Heart left ventricle (tissue), 16 donors: ENCODE measurements at regions not wholly inside any gene's neighbourhood (a gene's known extent, or its start where the extent isn't known, plus 50 kb on each side); places are given as distances from the start of the nearest gene placed in this dataset.

ENCODE experiments used
- ATAC-seq, 4 donors: fragments of 200-7000 bp; cut with Tn5 transposase; one replicate each; pipeline ENCODE4 v1.9.1; 2020 to 2022; ENCODE audit warnings: moderate library complexity in 4 of 4, mild to moderate bottlenecking in 3 of 4, moderate number of reproducible peaks in 1 of 4
- DNase-seq, 5 donors: peaks; one replicate each; pipeline ENCODE4 v3.0.0-alpha.2; 2020
- H3K27ac ChIP-seq, 12 donors: fragments of 200-600 bp; sonication (generic) in 4 of 12; one replicate each; pipeline versions ENCODE4 v1.5.0 to v1.8.0; 2016 to 2022; ENCODE audit warnings: mild to moderate bottlenecking in 2 of 12
- H3K27me3 ChIP-seq, 9 donors: fragments of 200-600 bp; sonication (generic) in 2 of 9; one replicate each; pipeline versions ENCODE4 v1.5.1 to v1.8.0; 2016 to 2022; ENCODE audit warnings: mild to moderate bottlenecking in 3 of 9
- H3K36me3 ChIP-seq, 9 donors: fragments of 200-600 bp; sonication (generic) in 2 of 9; one replicate each; pipeline versions ENCODE4 v1.5.0 to v1.8.0; 2018 to 2022; ENCODE audit warnings: mild to moderate bottlenecking in 2 of 9
- H3K4me1 ChIP-seq, 12 donors: fragments of 200-600 bp; sonication (generic) in 4 of 12; one replicate each; pipeline versions ENCODE4 v1.5.0 to v1.8.0; 2016 to 2022; ENCODE audit warnings: mild to moderate bottlenecking in 3 of 12
- H3K4me3 ChIP-seq, 12 donors: fragments of 200-600 bp; sonication (generic) in 4 of 12; one replicate each; pipeline versions ENCODE4 v1.5.0 to v1.8.0; 2017 to 2022; ENCODE audit warnings: mild to moderate bottlenecking in 9 of 12, moderate library complexity in 4 of 12
- H3K9me3 ChIP-seq, 12 donors: fragments of 200-600 bp; sonication (generic) in 4 of 12; one replicate each; pipeline versions ENCODE4 v1.5.0 to v1.8.0; 2016 to 2022; ENCODE audit warnings: mild to moderate bottlenecking in 1 of 12
- POLR2A ChIP-seq, 2 donors: fragments of 450-650 bp; IDR thresholded peaks; one replicate each; pipeline ENCODE4 v1.6.1; 2017; ENCODE audit warnings: antibody characterized with exemption in 2 of 2, mild to moderate bottlenecking in 2 of 2, moderate library complexity in 2 of 2
- WGBS, 4 donors: extraction: QIAGEN DNeasy Blood & Tissue Kit in 2 of 4; methylation state at CpG; one replicate each; pipeline versions ENCODE4 v1.1.5 to v1.1.7; 2013 to 2018; 5-methylcytosine and 5-hydroxymethylcytosine counted together
- intact Hi-C, 10 donors: fragments of 100-400 bp; cut with DNase I; formaldehyde crosslinking; loops; one replicate each; pipeline versions ENCODE4 v1.11.1 to v1.14.2; 2022
- TF ChIP-seq, protein P1 (sequence below), 12 donors: fragments of 200-600 bp; sonication (generic) in 4 of 12; IDR thresholded peaks; one replicate each; pipeline versions ENCODE4 v1.5.0 to v1.8.0; 2018 to 2022; ENCODE audit warnings: antibody characterized with exemption in 12 of 12, mild to moderate bottlenecking in 5 of 12
- donor health status: ischemic (EF 13 %, LVEDD 7.1; RV severe dilation, severe dysfunction).
- donor health status: healthy with polysubstance abuse.
- donor health status: DM: no; HTN: yes; CAD: no.
- donor health status: DM: no; HTN: no; CAD: no.
- donor health status: ischemic (EF 25% LVEDD 6.9; RV normal size, moderate dysfunction).
- donor health status: ischemic (EF 25% LVEDD 5.7; RV mildly dilated, moderate dysfunction).
- donor health status: healthy.
- donor health status: DM: yes; HTN: yes; CAD: no.
- donor health status: ischemic (EF 35%, LVEDD 5.7; RV mildly dilated, moderate dysfunction).
- donor health status: nonischemic (EF 11% LVEDD 7.7; RV severe dilation, severe dysfunction).
- donor health status: DM: yes; HTN: yes; CAD: no.
- donor health status: PGD.
- donor health status: ischemic (EF 29% LVEDD 5.4; RV normal size, mild dysfunction).
- donor health status: nonischemic (EF 23%, LVEDD 6.1; RV moderate dilation, normal function).

DNA sequence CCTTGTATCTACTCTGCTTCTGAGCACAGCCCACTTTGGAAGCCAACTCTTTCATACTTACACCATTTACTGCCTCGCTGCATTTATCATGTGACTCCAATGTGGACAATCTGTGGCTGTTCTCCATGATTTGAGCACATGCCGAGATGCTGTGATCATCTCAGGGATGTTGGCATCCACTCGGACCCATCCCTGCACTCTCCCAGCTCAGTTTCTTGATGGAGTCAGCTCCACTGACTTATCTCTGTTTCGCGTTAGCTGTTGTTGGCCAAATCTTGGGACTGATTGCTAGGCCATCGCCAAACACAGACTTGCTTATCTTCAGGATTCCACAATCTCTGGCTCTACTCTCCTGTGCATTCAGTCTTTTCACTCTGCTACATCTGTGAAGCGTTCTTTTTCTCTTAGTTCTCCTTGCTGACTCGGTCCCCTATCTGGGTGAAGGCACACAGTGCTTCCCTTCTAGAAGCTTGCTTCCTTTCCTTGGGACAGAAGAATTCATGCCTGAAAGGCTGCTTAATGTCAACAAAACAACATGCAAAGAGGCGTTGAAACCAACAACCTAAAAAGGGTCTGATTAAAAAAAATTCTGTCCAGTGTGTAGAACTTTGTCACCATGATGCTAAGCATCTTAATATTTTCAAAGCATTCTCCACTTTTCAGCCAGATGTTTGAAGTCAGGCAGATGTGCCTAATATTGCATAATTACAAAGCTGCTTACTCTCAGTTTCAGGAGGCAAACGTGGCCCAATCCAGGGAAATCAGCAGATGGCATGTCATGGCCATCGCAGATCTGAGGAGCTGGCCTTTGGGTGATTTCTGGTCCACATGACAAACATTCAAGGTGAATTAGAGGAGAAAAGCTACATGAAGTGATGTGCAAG lies 120.7 kb downstream of the NGF start:
- ATAC-seq (peak in 3 of 4 donors; percentile 25 to 61 (median 35)), DNase-seq (peak in 1 of 5 donors; percentile 52)
- 45 to 57% (median 53%) methylated on average over 11 of the region's 11 CpGs for WGBS, 4 donors
- Histone ChIP-seq H3K27ac (peak overlapping the region in 11 of 12 donors; percentile 5 to 60 (median 47)), H3K36me3 (no peaks in the 10 kb centered on the region), H3K4me3 (no peak overlapping the region), H3K27me3 (no peaks in the 10 kb centered on the region), H3K4me1 (peaks cover 0 to 38% (median 9%) of the 10 kb centered on the region in 12 donors), H3K9me3 (no peaks in the 10 kb centered on the region)
- intact Hi-C loops = no loop called here
- TF ChIP-seq, protein P1, sequence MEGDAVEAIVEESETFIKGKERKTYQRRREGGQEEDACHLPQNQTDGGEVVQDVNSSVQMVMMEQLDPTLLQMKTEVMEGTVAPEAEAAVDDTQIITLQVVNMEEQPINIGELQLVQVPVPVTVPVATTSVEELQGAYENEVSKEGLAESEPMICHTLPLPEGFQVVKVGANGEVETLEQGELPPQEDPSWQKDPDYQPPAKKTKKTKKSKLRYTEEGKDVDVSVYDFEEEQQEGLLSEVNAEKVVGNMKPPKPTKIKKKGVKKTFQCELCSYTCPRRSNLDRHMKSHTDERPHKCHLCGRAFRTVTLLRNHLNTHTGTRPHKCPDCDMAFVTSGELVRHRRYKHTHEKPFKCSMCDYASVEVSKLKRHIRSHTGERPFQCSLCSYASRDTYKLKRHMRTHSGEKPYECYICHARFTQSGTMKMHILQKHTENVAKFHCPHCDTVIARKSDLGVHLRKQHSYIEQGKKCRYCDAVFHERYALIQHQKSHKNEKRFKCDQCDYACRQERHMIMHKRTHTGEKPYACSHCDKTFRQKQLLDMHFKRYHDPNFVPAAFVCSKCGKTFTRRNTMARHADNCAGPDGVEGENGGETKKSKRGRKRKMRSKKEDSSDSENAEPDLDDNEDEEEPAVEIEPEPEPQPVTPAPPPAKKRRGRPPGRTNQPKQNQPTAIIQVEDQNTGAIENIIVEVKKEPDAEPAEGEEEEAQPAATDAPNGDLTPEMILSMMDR (IDR thresholded peaks at IDR 0.05) = no peak
- no peak for TF ChIP-seq POLR2A (IDR thresholded peaks at IDR 0.05)

DNA sequence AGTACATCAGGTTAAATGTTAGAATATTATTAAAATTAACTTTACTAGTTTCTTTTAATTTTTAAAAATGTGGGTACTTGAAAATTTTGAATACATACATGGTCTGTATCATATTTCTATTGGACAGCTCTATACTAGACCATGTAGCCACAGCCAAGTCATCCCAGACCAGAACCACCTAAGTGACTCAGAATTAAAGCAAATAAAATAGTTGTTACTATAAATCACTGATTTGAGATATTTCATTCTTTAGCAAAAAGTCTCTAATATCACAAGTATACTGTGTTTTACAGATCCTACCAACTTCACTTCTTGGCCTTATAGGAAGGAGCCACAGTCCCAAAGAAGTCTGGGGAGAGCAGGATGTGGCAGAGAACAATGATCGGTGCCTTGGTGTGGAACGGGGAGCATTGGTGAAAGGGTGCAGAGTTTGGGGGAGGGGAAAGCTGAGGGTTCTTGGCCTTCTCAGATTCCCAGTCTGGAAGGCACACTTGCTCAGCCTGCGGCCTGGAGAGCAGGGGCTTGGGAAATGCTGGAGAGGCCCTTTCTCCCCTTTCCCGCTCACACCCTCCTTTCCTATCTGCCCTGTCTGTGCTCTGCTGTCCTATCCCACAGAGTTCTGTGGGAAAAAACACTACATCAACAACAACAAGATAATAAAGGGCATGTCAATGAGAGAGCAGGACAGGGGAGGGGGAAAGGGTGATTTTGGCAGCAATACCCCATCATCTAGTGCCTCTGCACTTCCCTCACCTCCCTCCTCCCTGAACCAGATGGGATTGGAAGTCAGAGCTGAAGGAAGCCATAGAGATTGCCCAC lies 122.1 kb downstream of the NGF start:
- H3K9me3 ChIP-seq = no peaks in the 10 kb centered on the region
- DNase-seq (no peak), ATAC-seq (peak; percentile 13 to 55 (median 42))
- intact Hi-C loops = no loop called here
- no peaks in the 10 kb centered on the region for H3K36me3 ChIP-seq
- no peaks in the 10 kb centered on the region for H3K27me3 ChIP-seq
- TF ChIP-seq, protein P1 (IDR thresholded peaks at IDR 0.05) = no peak
- TF ChIP-seq POLR2A (IDR thresholded peaks at IDR 0.05) = no peak
- peaks cover 0 to 43% (median 9%) of the 10 kb centered on the region in 12 donors for H3K4me1 ChIP-seq
- H3K27ac ChIP-seq = peak overlapping the region in 9 of 12 donors; percentile 6 to 61 (median 46)
- H3K4me3 ChIP-seq = no peak overlapping the region
- WGBS, 4 donors = 62 to 69% (median 65%) methylated on average over 4 of the region's 4 CpGs

- intact Hi-C loops = no loop called here
- ATAC-seq = no peak
- no peaks in the 10 kb centered on the region for H3K27me3 ChIP-seq
- no peaks in the 10 kb centered on the region for H3K9me3 ChIP-seq
- peak overlapping the region in 2 of 12 donors; percentile 12 to 60 for H3K27ac ChIP-seq
- no peaks in the 10 kb centered on the region for H3K36me3 ChIP-seq
- TF ChIP-seq POLR2A (IDR thresholded peaks at IDR 0.05) = no peak
- TF ChIP-seq, protein P1 (IDR thresholded peaks at IDR 0.05) = no peak
- WGBS, 4 donors = 87 to 93% (median 92%) methylated on average over 3 of the region's 3 CpGs
- H3K4me1 ChIP-seq = peaks cover 0 to 44% (median 11%) of the 10 kb centered on the region in 12 donors
- no peak overlapping the region for H3K4me3 ChIP-seq
- DNase-seq = no peak
Measured at GRCh38 chr1:115215110-115215509, 122.9 kb downstream of the NGF start.

DNA sequence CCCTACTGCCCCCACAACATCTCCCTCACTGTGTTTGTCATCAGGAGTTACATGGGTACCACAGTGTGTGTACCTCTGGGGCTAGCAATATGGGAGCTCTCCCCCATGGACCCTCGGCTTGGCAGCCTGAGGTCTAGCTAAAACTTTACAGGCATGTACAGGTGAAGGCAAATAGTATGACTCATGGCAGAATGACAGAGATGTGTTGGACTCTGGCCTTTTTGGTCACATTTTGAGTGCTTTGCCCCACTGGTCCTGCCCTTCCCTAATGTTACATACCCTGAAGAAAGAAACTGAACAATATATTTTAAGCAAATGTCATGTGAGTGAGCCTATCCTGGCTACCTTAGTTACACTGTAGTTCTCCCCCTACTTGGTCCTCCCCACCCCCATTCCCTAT lies 124.0 kb downstream of the NGF start:
- DNase-seq (no peak), ATAC-seq (no peak)
- Histone ChIP-seq H3K27me3 (no peaks in the 10 kb centered on the region), H3K36me3 (no peaks in the 10 kb centered on the region), H3K4me3 (no peak overlapping the region), H3K4me1 (peaks cover 0 to 37% (median 11%) of the 10 kb centered on the region in 12 donors), H3K27ac (no peak overlapping the region), H3K9me3 (no peaks in the 10 kb centered on the region)
- TF ChIP-seq, protein P1 (IDR thresholded peaks at IDR 0.05) = no peak
- TF ChIP-seq POLR2A (IDR thresholded peaks at IDR 0.05) = no peak
- intact Hi-C loops = no loop called here
- 60 to 100% (median 85%) methylated on average over 1 of the region's 1 CpG for WGBS, 4 donors
